Omental fat pad (tissue), 3 donors: ENCODE measurements at regions not wholly inside any gene's neighbourhood (a gene's known extent, or its start where the extent isn't known, plus 50 kb on each side); places are given as distances from the start of the nearest gene placed in this dataset.

Source experiments
- ATAC-seq: fragments of 150-250 bp; one replicate; pipeline ENCODE4 v1.9.1; 2016; ENCODE audit warnings: mild to moderate bottlenecking, moderate library complexity; ENCODE audit not compliant: low FRiP score
- DNase-seq: peaks from one replicate; pipeline ENCODE4 v3.0.0-alpha.2; 2019; ENCODE audit warnings: low spot score
- TF ChIP-seq, protein P1 (sequence below), 3 donors: fragments of 450-650 bp; IDR thresholded peaks; one replicate each; pipeline ENCODE4 v1.5.1; 2016 to 2017; ENCODE audit warnings: antibody characterized with exemption in 3 of 3, mild to moderate bottlenecking in 3 of 3, moderate library complexity in 2 of 3

DNA sequence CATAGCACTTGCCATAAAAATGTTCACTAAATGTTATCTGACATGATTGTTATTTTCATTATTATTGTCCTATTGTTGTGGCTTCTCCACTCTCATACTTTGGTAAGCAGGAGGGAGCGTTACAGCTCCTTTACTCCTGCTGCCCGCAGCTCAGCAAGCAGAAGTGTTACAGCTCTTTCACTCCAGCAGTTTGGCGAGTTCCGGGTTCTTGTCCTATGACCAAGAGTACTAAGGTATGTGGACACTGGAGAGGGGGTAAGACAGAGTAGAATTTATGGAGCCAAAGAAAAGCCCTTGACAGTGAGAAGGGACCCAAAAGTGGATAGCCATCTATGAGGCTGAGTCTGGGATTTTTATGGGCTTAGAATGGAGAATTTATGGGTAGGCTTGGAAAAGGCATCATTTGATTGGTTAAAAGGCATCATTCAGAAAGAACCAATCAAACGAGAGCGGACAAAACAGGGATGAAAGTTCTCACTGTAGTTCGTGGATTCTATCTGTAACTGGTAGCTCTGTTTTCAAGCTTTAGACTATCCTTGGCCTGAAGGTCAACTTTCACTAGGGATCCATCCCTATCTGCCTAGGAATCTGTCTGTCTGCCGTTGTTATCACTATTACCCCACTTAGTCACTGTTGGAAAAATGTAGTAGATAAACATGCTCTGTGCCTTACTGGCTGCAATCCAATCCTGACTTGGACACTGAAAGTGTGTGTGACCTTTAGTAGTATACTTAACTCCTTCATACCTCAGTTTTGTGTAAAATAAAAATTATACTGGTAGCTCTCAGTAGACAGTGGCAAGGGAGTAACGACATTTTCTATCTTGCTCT is 545.6 kb upstream of the LCORL start:
- TF ChIP-seq, protein P1, sequence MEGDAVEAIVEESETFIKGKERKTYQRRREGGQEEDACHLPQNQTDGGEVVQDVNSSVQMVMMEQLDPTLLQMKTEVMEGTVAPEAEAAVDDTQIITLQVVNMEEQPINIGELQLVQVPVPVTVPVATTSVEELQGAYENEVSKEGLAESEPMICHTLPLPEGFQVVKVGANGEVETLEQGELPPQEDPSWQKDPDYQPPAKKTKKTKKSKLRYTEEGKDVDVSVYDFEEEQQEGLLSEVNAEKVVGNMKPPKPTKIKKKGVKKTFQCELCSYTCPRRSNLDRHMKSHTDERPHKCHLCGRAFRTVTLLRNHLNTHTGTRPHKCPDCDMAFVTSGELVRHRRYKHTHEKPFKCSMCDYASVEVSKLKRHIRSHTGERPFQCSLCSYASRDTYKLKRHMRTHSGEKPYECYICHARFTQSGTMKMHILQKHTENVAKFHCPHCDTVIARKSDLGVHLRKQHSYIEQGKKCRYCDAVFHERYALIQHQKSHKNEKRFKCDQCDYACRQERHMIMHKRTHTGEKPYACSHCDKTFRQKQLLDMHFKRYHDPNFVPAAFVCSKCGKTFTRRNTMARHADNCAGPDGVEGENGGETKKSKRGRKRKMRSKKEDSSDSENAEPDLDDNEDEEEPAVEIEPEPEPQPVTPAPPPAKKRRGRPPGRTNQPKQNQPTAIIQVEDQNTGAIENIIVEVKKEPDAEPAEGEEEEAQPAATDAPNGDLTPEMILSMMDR (IDR thresholded peaks at IDR 0.05), result no peak
- ATAC-seq (no peak), DNase-seq (no peak)

DNA sequence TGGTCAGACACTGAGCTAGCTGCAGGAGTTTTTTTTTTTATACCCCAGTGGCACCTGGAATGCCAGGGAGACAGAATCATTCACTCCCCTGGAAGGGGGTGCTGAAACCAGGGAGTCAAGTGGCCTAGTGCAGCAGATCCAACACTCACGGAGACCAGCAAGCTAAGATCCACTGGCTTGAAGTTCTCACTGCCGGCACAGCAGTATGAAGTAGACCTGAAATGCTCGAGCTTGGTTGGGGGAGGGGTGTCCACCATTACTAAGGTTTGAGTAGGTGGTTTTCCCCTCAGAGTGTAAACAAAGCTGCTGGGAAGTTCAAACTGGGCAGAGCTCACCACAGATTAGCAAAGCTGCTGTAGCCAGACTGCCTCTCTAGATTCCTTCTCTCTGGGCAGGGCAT is 537.9 kb upstream of the LCORL start:
- DNase-seq (no peak), ATAC-seq (no peak)
- TF ChIP-seq, protein P1 (IDR thresholded peaks at IDR 0.05), result no peak

DNA sequence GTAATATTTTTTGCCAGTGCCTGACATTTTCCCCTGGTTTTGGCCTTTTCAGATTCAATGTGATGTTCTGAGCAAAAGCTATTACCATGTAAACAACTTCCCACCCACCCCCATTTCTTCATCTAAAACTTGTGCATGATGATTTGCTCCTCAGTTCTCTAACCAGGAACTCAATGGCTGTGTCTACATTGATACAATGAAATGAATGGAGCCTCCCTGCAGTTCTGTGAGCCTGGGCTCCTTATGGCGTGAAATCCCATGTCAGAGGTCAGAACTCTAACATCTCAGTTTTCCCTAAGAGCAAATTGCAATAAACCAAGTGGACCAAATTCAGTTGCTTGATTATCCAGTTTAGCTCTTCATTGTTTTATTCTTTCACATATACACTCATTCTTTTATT is 534.8 kb upstream of the LCORL start:
- TF ChIP-seq, protein P1 (IDR thresholded peaks at IDR 0.05), result no peak
- DNase-seq (no peak), ATAC-seq (no peak)

- no peak for DNase-seq
- no peak for ATAC-seq
- TF ChIP-seq, protein P1 (IDR thresholded peaks at IDR 0.05), result no peak
These were observed 518.8 kb upstream of the LCORL start for GRCh38 chr4:18540349-18540748.

- ATAC-seq (no peak), DNase-seq (no peak)
- TF ChIP-seq, protein P1 (IDR thresholded peaks at IDR 0.05), result no peak
These were observed 516.6 kb upstream of the LCORL start for GRCh38 chr4:18538121-18538520.

- TF ChIP-seq, protein P1 (IDR thresholded peaks at IDR 0.05), result no peak
- DNase-seq (no peak), ATAC-seq (no peak)
These were observed 514.9 kb upstream of the LCORL start for GRCh38 chr4:18536428-18536827.

- TF ChIP-seq, protein P1 (IDR thresholded peaks at IDR 0.05), result no peak
- DNase-seq (no peak), ATAC-seq (no peak)
These were observed 514.4 kb upstream of the LCORL start for GRCh38 chr4:18535948-18536347.
